Bronchial epithelial cell (primary cell): ENCODE measurements at regions not wholly inside any gene's neighbourhood (a gene's known extent, or its start where the extent isn't known, plus 50 kb on each side); places are given as distances from the start of the nearest gene placed in this dataset.

Experiments used
- DNase-seq: peaks from one replicate; pipeline ENCODE4 v3.0.0-alpha.2; 2010; ENCODE audit warnings: low read depth
- FAIRE-seq: peaks from 2 replicates; lab custom pipeline; 2011; peaks lifted over from hg19 to GRCh38; lab: Jason Lieb, UNC
- H3K27me3 ChIP-seq: 2 replicates; pipeline ENCODE4 v1.5.1; 2011; ENCODE audit warnings: low read length; ENCODE audit not compliant: control insufficient read depth, insufficient read depth
- H3K36me3 ChIP-seq: 2 replicates; pipeline ENCODE4 v1.5.1; 2011; ENCODE audit warnings: low read length; ENCODE audit not compliant: control insufficient read depth, insufficient read depth
- H3K4me3 ChIP-seq: 2 replicates; pipeline ENCODE4 v1.5.1; 2011; ENCODE audit warnings: mild to moderate bottlenecking, low read depth, low read length, control low read depth
- CTCF ChIP-seq: IDR thresholded peaks from 2 replicates; pipeline ENCODE4 v1.5.1; 2011; ENCODE audit warnings: mild to moderate bottlenecking, moderate library complexity, low read length, control low read depth, inconsistent platforms; ENCODE audit not compliant: insufficient read depth, severe bottlenecking

- DNase-seq (no peak), FAIRE-seq (no peak)
- Histone ChIP-seq H3K36me3 (no peaks in the 10 kb centered on the region), H3K4me3 (no peak overlapping the region), H3K27me3 (no peaks in the 10 kb centered on the region)
- no peak for TF ChIP-seq CTCF
These were observed 188.7 kb downstream of the GBA3 start for GRCh38 chr4:22881411-22881810.

- no peak for TF ChIP-seq CTCF
- H3K27me3 ChIP-seq = no peaks in the 10 kb centered on the region
- H3K4me3 ChIP-seq = no peak overlapping the region
- DNase-seq (no peak), FAIRE-seq (no peak)
- H3K36me3 ChIP-seq = no peaks in the 10 kb centered on the region
These were observed 184.8 kb downstream of the GBA3 start for GRCh38 chr4:22877486-22878052.

GRCh38 chr4:22876270-22876669, 183.5 kb downstream of the GBA3 start:
- DNase-seq (no peak), FAIRE-seq (no peak)
- Histone ChIP-seq H3K27me3 (no peaks in the 10 kb centered on the region), H3K4me3 (no peak overlapping the region), H3K36me3 (no peaks in the 10 kb centered on the region)
- no peak for TF ChIP-seq CTCF

- TF ChIP-seq CTCF = no peak
- Histone ChIP-seq H3K27me3 (no peaks in the 10 kb centered on the region), H3K36me3 (no peaks in the 10 kb centered on the region), H3K4me3 (no peak overlapping the region)
- no peak for DNase-seq
- FAIRE-seq = peak; percentile 32
These were observed 183.0 kb downstream of the GBA3 start for GRCh38 chr4:22875587-22876257.

- H3K36me3 ChIP-seq = no peaks in the 10 kb centered on the region
- H3K27me3 ChIP-seq = no peaks in the 10 kb centered on the region
- no peak for TF ChIP-seq CTCF
- no peak for DNase-seq
- H3K4me3 ChIP-seq = no peak overlapping the region
- FAIRE-seq = no peak
These were observed 181.7 kb downstream of the GBA3 start for GRCh38 chr4:22874334-22874912.
